CD4-positive, alpha-beta T cell treated with Interleukin-15 for 4 hours (primary cell): ENCODE measurements at regions not wholly inside any gene's neighbourhood (a gene's known extent, or its start where the extent isn't known, plus 50 kb on each side); places are given as distances from the start of the nearest gene placed in this dataset.
"Not testable (repeated sequence)": the region's sequence is repeated elsewhere in the genome, so short reads cannot be mapped to it uniquely, and the experiment has no call there.

Experiments used
- DNase-seq: peaks from one replicate; pipeline ENCODE4 v3.0.0-alpha.2; 2020; ENCODE audit warnings: low spot score

GRCh38 chr6:140040396-140040795 is 665.9 kb upstream of the CITED2 start:
- DNase-seq, result no peak

GRCh38 chr6:140039364-140039763 is 664.9 kb upstream of the CITED2 start:
- no peak for DNase-seq

- no peak for DNase-seq
These were observed 661.7 kb upstream of the CITED2 start for GRCh38 chr6:140036196-140036595.

- DNase-seq, result no peak
These were observed 657.7 kb upstream of the CITED2 start for GRCh38 chr6:140032189-140032588.

GRCh38 chr6:140029551-140029950 is 655.1 kb upstream of the CITED2 start:
- no peak for DNase-seq

GRCh38 chr6:140027219-140027618 is 652.8 kb upstream of the CITED2 start:
- no peak for DNase-seq

- DNase-seq, result no peak
These were observed 652.1 kb upstream of the CITED2 start for GRCh38 chr6:140026546-140026945.

GRCh38 chr6:140025171-140025570 is 650.7 kb upstream of the CITED2 start:
- no peak for DNase-seq

- DNase-seq, result no peak
These were observed 645.9 kb upstream of the CITED2 start for GRCh38 chr6:140020207-140020791.

- DNase-seq, result no peak
These were observed 644.1 kb upstream of the CITED2 start for GRCh38 chr6:140018588-140018987.

GRCh38 chr6:140017470-140017869 is 643.0 kb upstream of the CITED2 start:
- DNase-seq, result no peak

GRCh38 chr6:140012150-140012549 is 637.7 kb upstream of the CITED2 start:
- DNase-seq, result no peak

- DNase-seq, result no peak
These were observed 637.1 kb upstream of the CITED2 start for GRCh38 chr6:140011537-140011936.

- no peak for DNase-seq
These were observed 634.8 kb upstream of the CITED2 start for GRCh38 chr6:140009286-140009685.

- DNase-seq, result no peak
These were observed 633.1 kb upstream of the CITED2 start for GRCh38 chr6:140007525-140007924.

GRCh38 chr6:140003217-140003616 is 628.8 kb upstream of the CITED2 start:
- DNase-seq, result no peak

- no peak for DNase-seq
These were observed 628.1 kb upstream of the CITED2 start for GRCh38 chr6:140002396-140003022.

GRCh38 chr6:140001821-140002341 is 627.4 kb upstream of the CITED2 start:
- DNase-seq, result no peak

GRCh38 chr6:140001005-140001404 is 626.6 kb upstream of the CITED2 start:
- DNase-seq, result no peak

GRCh38 chr6:139999661-140000060 is 625.2 kb upstream of the CITED2 start:
- DNase-seq, result not testable (repeated sequence)

- DNase-seq, result not testable (repeated sequence)
These were observed 624.0 kb upstream of the CITED2 start for GRCh38 chr6:139998478-139998877.

- no peak for DNase-seq
These were observed 621.9 kb upstream of the CITED2 start for GRCh38 chr6:139996253-139996834.

- no peak for DNase-seq
These were observed 620.5 kb upstream of the CITED2 start for GRCh38 chr6:139994998-139995397.
